Suprapubic skin (tissue), 4 donors: ENCODE measurements at regions not wholly inside any gene's neighbourhood (a gene's known extent, or its start where the extent isn't known, plus 50 kb on each side); places are given as distances from the start of the nearest gene placed in this dataset.
"Not testable (repeated sequence)": the region's sequence is repeated elsewhere in the genome, so short reads cannot be mapped to it uniquely, and the experiment has no call there.

Experiments
- DNase-seq, 2 donors: peaks; one replicate each; pipeline ENCODE4 v3.0.0-alpha.2; 2019; ENCODE audit warnings: low spot score in 2 of 2
- H3K27ac ChIP-seq: fragments of 200-600 bp; sonication (generic); one replicate; pipeline ENCODE4 v1.5.1; 2019
- H3K27me3 ChIP-seq: fragments of 200-600 bp; sonication (generic); one replicate; pipeline ENCODE4 v1.5.1; 2019
- H3K36me3 ChIP-seq: fragments of 200-600 bp; sonication (generic); one replicate; pipeline ENCODE4 v1.5.1; 2019
- H3K4me1 ChIP-seq: fragments of 200-600 bp; sonication (generic); one replicate; pipeline ENCODE4 v1.5.1; 2019
- H3K4me3 ChIP-seq: fragments of 200-600 bp; sonication (generic); one replicate; pipeline ENCODE4 v1.5.1; 2019; ENCODE audit warnings: mild to moderate bottlenecking
- H3K9me3 ChIP-seq: fragments of 200-600 bp; sonication (generic); one replicate; pipeline ENCODE4 v1.5.1; 2019
- EP300 ChIP-seq: sonication (generic); formaldehyde crosslinking; IDR thresholded peaks from one replicate; pipeline ENCODE4 v1.6.1; 2017; ENCODE audit warnings: antibody characterized with exemption
- POLR2A ChIP-seq, 2 donors: fragments of 450-650 bp; IDR thresholded peaks; one replicate each; pipeline ENCODE4 v1.6.1; 2017; ENCODE audit warnings: antibody characterized with exemption in 2 of 2, mild to moderate bottlenecking in 2 of 2, moderate library complexity in 2 of 2
- POLR2AphosphoS5 ChIP-seq, 3 donors: sonication (generic); formaldehyde crosslinking; IDR thresholded peaks; one replicate each; pipeline ENCODE4 v1.6.1; 2017; ENCODE audit warnings: antibody characterized with exemption in 3 of 3
- WGBS: methylation state at CpG from one replicate; pipeline ENCODE4 v1.1.5; 2018; 5-methylcytosine and 5-hydroxymethylcytosine counted together
- TF ChIP-seq, protein P1 (sequence below), 2 donors: fragments of 200-600 bp in 1 of 2; fragments of 450-650 bp in 1 of 2; sonication (generic) in 1 of 2; IDR thresholded peaks; one replicate each; pipeline ENCODE4 v1.5.1; 2016 to 2019; ENCODE audit warnings: antibody characterized with exemption in 2 of 2, mild to moderate bottlenecking in 1 of 2, moderate library complexity in 1 of 2

DNA sequence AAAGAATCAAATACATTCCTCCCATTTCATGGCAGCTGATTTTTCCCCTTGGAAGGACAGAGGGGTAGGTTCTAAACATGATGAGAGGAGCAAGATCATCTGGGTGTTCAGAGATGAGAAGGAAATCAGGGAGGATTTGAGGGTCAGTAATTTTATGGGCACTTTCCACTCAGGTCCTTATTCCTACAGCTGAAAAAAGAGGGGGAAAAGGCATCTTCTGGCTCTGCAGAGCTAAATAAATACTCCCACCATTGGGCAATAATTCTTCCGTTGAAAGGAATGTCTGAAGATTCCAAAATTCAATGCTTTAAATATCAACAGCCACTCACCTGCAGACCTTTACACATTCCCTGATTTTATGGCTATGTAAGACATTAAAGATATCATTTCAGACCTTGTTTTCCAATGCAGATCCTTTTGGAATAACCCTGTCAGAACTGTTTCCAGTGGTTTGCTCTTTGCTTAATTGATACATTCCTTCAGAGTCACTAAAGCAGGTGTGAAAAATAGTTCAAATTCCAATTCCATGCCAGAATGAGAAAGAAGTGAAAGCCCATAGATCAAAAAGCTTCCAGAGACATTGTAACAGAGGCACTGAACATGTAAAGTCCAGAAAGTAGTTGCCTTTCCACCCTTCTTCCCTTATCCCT is 233.3 kb upstream of the KRR1 start:
- WGBS, result 73% methylated on average over 1 of the region's 1 CpG
- no peak overlapping the region for H3K4me3 ChIP-seq
- H3K36me3 ChIP-seq, result no peaks in the 10 kb centered on the region
- DNase-seq, result no peak
- H3K27me3 ChIP-seq, result no peaks in the 10 kb centered on the region
- H3K27ac ChIP-seq, result no peak overlapping the region
- H3K9me3 ChIP-seq, result no peaks in the 10 kb centered on the region
- no peaks in the 10 kb centered on the region for H3K4me1 ChIP-seq
- TF ChIP-seq POLR2AphosphoS5 (IDR thresholded peaks at IDR 0.05), result no peak
- no peak for TF ChIP-seq POLR2A (IDR thresholded peaks at IDR 0.05)
- TF ChIP-seq, protein P1, sequence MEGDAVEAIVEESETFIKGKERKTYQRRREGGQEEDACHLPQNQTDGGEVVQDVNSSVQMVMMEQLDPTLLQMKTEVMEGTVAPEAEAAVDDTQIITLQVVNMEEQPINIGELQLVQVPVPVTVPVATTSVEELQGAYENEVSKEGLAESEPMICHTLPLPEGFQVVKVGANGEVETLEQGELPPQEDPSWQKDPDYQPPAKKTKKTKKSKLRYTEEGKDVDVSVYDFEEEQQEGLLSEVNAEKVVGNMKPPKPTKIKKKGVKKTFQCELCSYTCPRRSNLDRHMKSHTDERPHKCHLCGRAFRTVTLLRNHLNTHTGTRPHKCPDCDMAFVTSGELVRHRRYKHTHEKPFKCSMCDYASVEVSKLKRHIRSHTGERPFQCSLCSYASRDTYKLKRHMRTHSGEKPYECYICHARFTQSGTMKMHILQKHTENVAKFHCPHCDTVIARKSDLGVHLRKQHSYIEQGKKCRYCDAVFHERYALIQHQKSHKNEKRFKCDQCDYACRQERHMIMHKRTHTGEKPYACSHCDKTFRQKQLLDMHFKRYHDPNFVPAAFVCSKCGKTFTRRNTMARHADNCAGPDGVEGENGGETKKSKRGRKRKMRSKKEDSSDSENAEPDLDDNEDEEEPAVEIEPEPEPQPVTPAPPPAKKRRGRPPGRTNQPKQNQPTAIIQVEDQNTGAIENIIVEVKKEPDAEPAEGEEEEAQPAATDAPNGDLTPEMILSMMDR (IDR thresholded peaks at IDR 0.05), result no peak
- TF ChIP-seq EP300, result no peak

DNA sequence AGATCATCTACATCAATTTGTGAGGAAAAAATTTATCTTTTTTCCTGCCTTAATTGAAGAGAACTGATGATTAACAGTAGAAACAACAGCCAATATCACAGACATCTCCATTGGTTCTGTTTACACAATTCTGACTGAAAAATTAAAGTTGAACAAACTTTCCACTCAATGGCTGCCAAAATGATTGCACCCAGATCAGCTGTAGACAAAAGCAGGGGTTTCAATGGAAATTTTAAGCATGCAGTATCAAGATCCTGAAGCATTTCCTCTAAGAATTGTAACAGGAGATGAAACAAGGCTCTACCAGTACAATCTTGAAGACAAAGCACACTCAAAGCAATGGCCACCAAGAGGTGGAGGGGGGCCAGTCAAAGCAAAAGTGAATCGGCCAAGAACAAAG is 231.6 kb upstream of the KRR1 start:
- no peaks in the 10 kb centered on the region for H3K36me3 ChIP-seq
- no peaks in the 10 kb centered on the region for H3K27me3 ChIP-seq
- WGBS, result 94% methylated on average over 1 of the region's 1 CpG
- no peak for TF ChIP-seq EP300
- TF ChIP-seq POLR2A (IDR thresholded peaks at IDR 0.05), result no peak
- TF ChIP-seq, protein P1 (IDR thresholded peaks at IDR 0.05), result no peak
- TF ChIP-seq POLR2AphosphoS5 (IDR thresholded peaks at IDR 0.05), result no peak
- H3K4me3 ChIP-seq, result no peak overlapping the region
- H3K27ac ChIP-seq, result no peak overlapping the region
- no peak for DNase-seq
- H3K4me1 ChIP-seq, result no peaks in the 10 kb centered on the region
- H3K9me3 ChIP-seq, result no peaks in the 10 kb centered on the region

DNA sequence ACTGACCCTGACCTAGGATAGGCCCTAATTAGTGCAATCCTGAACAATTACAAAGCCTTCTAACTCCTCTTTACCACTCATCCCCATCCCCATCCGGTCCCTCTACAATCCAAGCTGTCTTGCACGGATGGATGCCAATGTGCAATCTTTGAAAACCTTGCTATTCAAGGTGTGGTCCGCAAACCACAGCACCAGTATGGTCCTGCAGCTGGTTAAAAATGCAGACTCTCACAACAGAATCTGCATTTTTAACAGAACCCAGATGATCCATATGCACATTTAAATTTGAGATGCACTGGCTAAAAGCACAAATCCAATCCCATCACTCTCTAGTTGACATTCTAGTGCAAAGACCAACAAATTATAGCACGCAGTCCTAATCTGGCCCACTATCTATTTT is 230.6 kb upstream of the KRR1 start:
- TF ChIP-seq EP300 (no peak), POLR2A (IDR thresholded peaks at IDR 0.05) (no peak), POLR2AphosphoS5 (IDR thresholded peaks at IDR 0.05) (no peak)
- no peak for DNase-seq
- no peak overlapping the region for H3K4me3 ChIP-seq
- no peaks in the 10 kb centered on the region for H3K27me3 ChIP-seq
- no peak overlapping the region for H3K27ac ChIP-seq
- WGBS, result 82% methylated on average over 4 of the region's 4 CpGs
- no peaks in the 10 kb centered on the region for H3K36me3 ChIP-seq
- H3K9me3 ChIP-seq, result no peaks in the 10 kb centered on the region
- H3K4me1 ChIP-seq, result no peaks in the 10 kb centered on the region

DNA sequence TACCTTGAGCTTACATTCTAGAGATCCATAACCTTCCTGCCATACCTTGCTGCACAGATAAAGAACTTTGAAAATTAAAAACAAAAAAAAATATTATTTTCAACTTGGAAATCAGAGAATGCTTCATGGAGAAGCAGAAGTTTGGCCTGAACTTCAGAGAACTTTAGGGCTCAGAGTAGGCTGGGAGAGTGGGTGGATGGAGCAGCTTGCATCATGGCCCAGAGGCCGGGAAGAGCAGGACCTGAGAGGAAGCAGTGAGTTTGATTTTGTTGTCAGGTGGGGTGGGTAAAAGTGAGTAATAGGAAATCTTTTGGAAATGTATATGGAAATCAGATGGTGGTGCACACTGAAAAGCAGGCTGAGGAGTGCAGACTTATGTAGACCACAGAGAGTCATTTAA is 228.5 kb upstream of the KRR1 start:
- Histone ChIP-seq H3K4me3 (no peak overlapping the region), H3K27me3 (no peaks in the 10 kb centered on the region), H3K36me3 (no peaks in the 10 kb centered on the region), H3K27ac (no peak overlapping the region), H3K4me1 (no peaks in the 10 kb centered on the region), H3K9me3 (no peaks in the 10 kb centered on the region)
- no peak for TF ChIP-seq POLR2AphosphoS5 (IDR thresholded peaks at IDR 0.05)
- TF ChIP-seq, protein P1 (IDR thresholded peaks at IDR 0.05), result no peak
- TF ChIP-seq EP300, result no peak
- TF ChIP-seq POLR2A (IDR thresholded peaks at IDR 0.05), result no peak
- DNase-seq, result no peak
- 59% methylated on average over 1 of the region's 1 CpG for WGBS

DNA sequence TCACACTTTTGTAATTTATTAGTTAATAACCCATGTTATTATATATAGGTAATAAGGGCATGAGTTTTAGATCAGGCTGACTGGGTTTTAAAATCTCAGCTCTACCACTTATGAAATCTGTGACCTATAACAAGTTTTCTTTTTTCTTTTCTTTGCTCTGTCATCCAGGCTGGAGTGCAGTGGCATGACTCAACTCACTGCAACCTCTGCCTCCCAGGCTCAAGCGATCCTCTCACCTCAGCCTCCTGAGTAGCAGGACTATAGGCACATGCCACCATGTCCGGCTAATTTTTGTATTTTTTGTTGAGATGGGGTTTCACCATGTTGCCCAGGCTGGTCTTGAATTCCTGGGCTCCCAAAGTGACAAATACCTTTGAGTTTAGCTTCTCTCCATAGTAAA is 227.7 kb upstream of the KRR1 start:
- not testable (repeated sequence) for H3K27ac ChIP-seq, H3K4me3 ChIP-seq, H3K27me3 ChIP-seq, H3K9me3 ChIP-seq, H3K36me3 ChIP-seq, DNase-seq, H3K4me1 ChIP-seq
- 95% methylated on average over 2 of the region's 2 CpGs for WGBS

DNA sequence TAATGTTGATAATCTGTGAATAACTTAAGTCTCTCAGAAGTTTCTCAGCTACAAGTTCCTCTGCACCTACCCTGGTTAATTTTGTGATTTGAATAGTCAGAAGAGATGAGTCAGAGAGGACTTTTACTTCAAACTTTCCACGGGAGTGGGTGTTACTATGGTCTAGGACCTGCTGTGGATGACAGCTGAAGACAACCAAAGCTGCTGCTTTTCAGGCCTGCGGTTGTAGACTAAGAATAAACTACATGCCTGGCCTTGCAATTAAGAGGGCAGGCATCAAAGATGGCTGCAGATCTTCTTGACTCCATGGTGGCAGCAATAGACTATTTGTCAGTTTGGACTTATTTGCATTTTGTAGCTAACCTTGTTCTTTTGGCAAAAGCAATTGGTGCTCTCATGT is 227.1 kb upstream of the KRR1 start:
- WGBS, result 29% methylated on average over 2 of the region's 2 CpGs
- TF ChIP-seq POLR2A (IDR thresholded peaks at IDR 0.05) (no peak), EP300 (no peak), POLR2AphosphoS5 (IDR thresholded peaks at IDR 0.05) (no peak)
- TF ChIP-seq, protein P1 (IDR thresholded peaks at IDR 0.05), result no peak
- no peaks in the 10 kb centered on the region for H3K9me3 ChIP-seq

More for the DNA sequence above, 227.1 kb upstream of the KRR1 start:
- DNase-seq, result no peak
- no peaks in the 10 kb centered on the region for H3K4me1 ChIP-seq
- H3K36me3 ChIP-seq, result no peaks in the 10 kb centered on the region
- no peak overlapping the region for H3K4me3 ChIP-seq
- no peaks in the 10 kb centered on the region for H3K27me3 ChIP-seq
- H3K27ac ChIP-seq, result no peak overlapping the region
